ENCODE measurements at regions not wholly inside any gene's neighbourhood (a gene's known extent, or its start where the extent isn't known, plus 50 kb on each side); places are given as distances from the start of the nearest gene placed in this dataset.

GRCh38 chr14:66383771-66384170 lies 102.4 kb upstream of the CCDC196 start:
- intact Hi-C loops (cut with DNase I): no loop called here
- DNase-seq: no peak

DNA sequence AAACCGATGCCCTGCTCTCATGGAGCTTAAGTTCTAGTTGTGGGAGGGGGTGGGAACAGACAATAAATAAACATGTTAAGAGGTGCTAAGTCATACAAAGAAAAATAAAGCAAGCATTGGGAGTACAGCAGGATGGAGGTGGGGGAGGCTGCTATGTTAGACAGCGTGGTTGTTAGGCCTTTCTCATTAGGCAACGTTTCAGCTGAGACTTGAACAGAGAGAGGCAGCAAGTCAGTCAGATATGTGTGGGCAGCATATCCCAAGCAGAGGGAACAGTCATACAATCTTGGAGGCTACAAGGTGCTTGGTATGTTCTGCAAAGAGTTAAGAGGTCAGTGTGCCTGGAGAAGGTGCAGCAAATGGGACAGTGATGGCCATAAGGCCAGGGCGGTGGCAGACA lies 97.7 kb upstream of the CCDC196 start:
- DNase-seq (no peak), ATAC-seq (no peak)
- intact Hi-C loops (cut with DNase I): no loop called here

More at GRCh38 chr14:66383771-66384170, 102.4 kb upstream of the CCDC196 start:
- no peak for ATAC-seq

- intact Hi-C loops (cut with DNase I): no loop called here
- DNase-seq: no peak
- no peak for ATAC-seq
Observed at GRCh38 chr14:66389481-66389880, 96.7 kb upstream of the CCDC196 start.

- intact Hi-C loops (cut with DNase I): no loop called here
- DNase-seq (no peak), ATAC-seq (no peak)
Observed at GRCh38 chr14:66395300-66395699, 90.9 kb upstream of the CCDC196 start.

DNA sequence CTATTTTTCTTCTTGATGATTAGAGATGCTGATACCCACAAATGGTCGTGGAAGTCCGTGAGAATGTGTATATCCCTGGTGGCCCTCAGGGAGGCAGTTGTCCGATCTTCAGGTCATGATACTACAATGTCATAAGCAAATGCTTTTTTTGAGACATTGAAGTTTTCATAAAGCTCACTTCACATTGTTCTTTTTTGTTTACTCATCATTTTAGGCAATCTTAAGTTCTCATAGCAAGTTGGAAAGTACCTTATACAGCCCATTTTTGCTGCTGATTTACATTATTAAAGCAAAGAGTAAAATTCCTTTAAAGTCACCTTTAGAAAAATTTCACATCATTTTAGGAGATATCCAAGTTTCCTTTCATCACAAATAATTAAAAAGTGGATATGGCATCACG lies 90.0 kb upstream of the CCDC196 start:
- intact Hi-C loops (cut with DNase I): no loop called here
- ATAC-seq: no peak
- DNase-seq: no peak

GRCh38 chr14:66398437-66398836 lies 87.7 kb upstream of the CCDC196 start:
- no peak for ATAC-seq
- intact Hi-C loops (cut with DNase I): no loop called here
- no peak for DNase-seq

- ATAC-seq: no peak
- DNase-seq: no peak
- intact Hi-C loops (cut with DNase I): loop anchor here in 1 of 2 donors (5.0 kb wide), 1 partner anchor 39 kb away; no protein-coding TSS in a partner anchor
Observed at GRCh38 chr14:66401449-66402095, 84.6 kb upstream of the CCDC196 start.

GRCh38 chr14:66403183-66403582 lies 83.0 kb upstream of the CCDC196 start:
- intact Hi-C loops (cut with DNase I): loop anchor here in 1 of 2 donors (5.0 kb wide), 1 partner anchor 41 kb away; no protein-coding TSS in a partner anchor
- peak in 1 of 2 donors; percentile 55 for ATAC-seq
- DNase-seq: no peak

DNA sequence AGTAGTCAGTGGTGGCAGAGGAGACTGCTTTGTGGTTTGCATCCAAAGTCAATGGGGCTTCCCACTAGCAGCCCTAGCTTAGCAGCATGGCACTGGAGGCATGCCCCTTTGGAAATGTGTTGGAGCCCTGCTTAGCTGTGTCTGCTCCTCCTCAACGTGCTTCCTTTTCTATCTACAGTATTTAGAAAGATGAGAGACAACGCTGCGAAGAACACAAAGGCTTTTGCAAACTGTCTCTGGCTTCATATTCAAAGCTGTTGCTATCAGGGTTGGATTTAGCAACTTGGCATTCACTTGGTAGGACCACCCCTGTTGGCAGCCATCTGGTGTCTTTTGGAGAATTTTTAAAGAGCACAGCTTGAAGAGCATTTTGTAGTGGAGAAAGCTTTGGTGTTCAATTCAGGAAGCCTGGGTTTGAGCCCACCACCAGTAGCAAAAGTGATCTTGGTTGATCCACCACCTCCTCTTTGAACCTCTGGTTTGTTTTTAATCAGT lies 82.1 kb upstream of the CCDC196 start:
- intact Hi-C loops (cut with DNase I): loop anchor here in 1 of 2 donors (5.0 kb wide), 1 partner anchor 42 kb away; no protein-coding TSS in a partner anchor
- no peak for ATAC-seq
- DNase-seq: no peak

- intact Hi-C loops (cut with DNase I): no loop called here
- ATAC-seq (peak in 1 of 2 donors; percentile 65), DNase-seq (no peak)
Observed at GRCh38 chr14:66405158-66405557, 81.0 kb upstream of the CCDC196 start.

- intact Hi-C loops (cut with DNase I): no loop called here
- ATAC-seq (no peak), DNase-seq (no peak)
Observed at GRCh38 chr14:66413901-66414300, 72.3 kb upstream of the CCDC196 start.

DNA sequence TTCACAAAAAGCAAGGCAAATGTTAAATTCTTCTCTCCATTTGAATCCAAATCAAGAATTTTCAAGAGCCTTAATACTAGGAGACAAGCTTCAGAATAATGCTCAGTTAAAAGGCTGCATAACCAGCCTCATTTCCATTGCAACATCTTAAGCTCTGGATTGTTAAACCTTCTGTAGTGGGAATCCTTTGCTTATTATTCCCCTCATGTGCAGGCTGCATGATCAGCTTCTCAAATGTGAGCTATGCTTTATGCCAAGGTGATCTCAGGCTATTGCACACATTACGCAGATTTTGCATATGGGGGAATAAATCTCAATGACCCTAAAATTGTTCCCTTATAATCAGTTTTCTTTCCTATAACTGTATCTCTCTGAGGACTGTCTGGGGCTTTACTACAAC lies 71.7 kb upstream of the CCDC196 start:
- DNase-seq (no peak), ATAC-seq (no peak)
- intact Hi-C loops (cut with DNase I): no loop called here

- intact Hi-C loops (cut with DNase I): no loop called here
- DNase-seq: no peak
- no peak for ATAC-seq
Observed at GRCh38 chr14:66420251-66421006, 65.7 kb upstream of the CCDC196 start.

GRCh38 chr14:66421990-66422946 lies 63.9 kb upstream of the CCDC196 start:
- intact Hi-C loops (cut with DNase I): no loop called here
- ATAC-seq (no peak), DNase-seq (no peak)

- intact Hi-C loops (cut with DNase I): no loop called here
- peak; percentile 37 for DNase-seq
- peak; percentile 76 to 95 for ATAC-seq
Observed at GRCh38 chr14:66425402-66425801, 60.8 kb upstream of the CCDC196 start.

DNA sequence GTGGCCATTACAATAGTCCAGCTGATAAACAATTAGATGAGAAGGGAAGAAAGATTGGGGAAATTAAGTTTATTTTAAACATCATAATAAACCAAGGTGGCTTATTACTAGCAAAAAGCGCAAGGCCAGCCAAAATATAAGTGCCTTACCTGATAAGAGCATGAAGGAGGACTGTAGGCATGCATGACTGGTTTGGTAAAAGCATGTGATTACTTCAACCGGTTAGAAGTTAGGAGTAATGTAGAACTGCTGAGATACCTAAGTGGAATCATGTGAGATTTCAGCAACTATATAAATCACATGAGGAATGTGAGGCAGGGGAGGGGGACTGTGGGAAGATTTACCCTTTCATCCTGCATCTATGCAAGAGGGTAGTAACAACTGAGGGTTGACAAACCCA lies 59.7 kb upstream of the CCDC196 start:
- no peak for DNase-seq
- peak in 1 of 2 donors; percentile 59 for ATAC-seq
- intact Hi-C loops (cut with DNase I): no loop called here

DNA sequence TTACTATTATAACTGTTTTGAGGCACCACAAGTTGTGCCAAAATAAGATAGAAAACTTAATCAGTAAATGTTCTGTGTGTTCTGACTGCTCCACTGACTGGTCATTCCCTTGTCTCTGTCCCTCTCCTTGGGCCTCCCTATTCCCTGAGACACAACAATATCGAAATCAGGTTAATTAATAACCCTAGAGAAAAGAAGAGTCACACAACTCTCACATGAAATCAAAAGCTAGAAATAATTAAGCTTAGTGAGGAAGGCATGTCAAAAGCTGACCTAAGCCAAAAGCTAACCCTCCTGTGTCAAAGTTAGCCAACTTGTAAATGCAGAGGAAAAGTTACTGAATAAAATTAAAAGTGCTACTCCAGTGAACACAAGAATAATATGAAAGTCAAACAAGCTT lies 53.8 kb upstream of the CCDC196 start:
- ATAC-seq (no peak), DNase-seq (no peak)
- intact Hi-C loops (cut with DNase I): no loop called here

- no peak for ATAC-seq
- intact Hi-C loops (cut with DNase I): no loop called here
- DNase-seq: no peak
Observed at GRCh38 chr14:66434464-66434863, 51.7 kb upstream of the CCDC196 start.

GRCh38 chr14:66435683-66436082 lies 50.5 kb upstream of the CCDC196 start:
- DNase-seq: no peak
- intact Hi-C loops (cut with DNase I): no loop called here
- ATAC-seq: no peak

Measured in left cardiac atrium (tissue), 4 donors.